DMS114 treated with DMSO at 0.1 percent for 48 hours (cell line): ENCODE measurements at regions not wholly inside any gene's neighbourhood (a gene's known extent, or its start where the extent isn't known, plus 50 kb on each side); places are given as distances from the start of the nearest gene placed in this dataset.
"Not testable (repeated sequence)": the region's sequence is repeated elsewhere in the genome, so short reads cannot be mapped to it uniquely, and the experiment has no call there.

Experiments used
- DNase-seq: peaks from one replicate; lab custom pipeline; 2025; ENCODE audit not compliant: unreplicated experiment; lab: John Stamatoyannopoulos, UW

- DNase-seq, result no peak
These were observed 1921.9 kb upstream of the LRRTM1 start for GRCh38 chr2:82226441-82226840.

- DNase-seq, result no peak
These were observed 1919.9 kb upstream of the LRRTM1 start for GRCh38 chr2:82224301-82224940.

- DNase-seq, result no peak
These were observed 1910.7 kb upstream of the LRRTM1 start for GRCh38 chr2:82215212-82215611.

- no peak for DNase-seq
These were observed 1894.9 kb upstream of the LRRTM1 start for GRCh38 chr2:82199493-82199852.

GRCh38 chr2:82198809-82199492, 1894.4 kb upstream of the LRRTM1 start:
- no peak for DNase-seq

GRCh38 chr2:82182270-82182669, 1877.7 kb upstream of the LRRTM1 start:
- DNase-seq, result no peak

GRCh38 chr2:82175210-82175609, 1870.7 kb upstream of the LRRTM1 start:
- DNase-seq, result not testable (repeated sequence)

- DNase-seq, result no peak
These were observed 1867.9 kb upstream of the LRRTM1 start for GRCh38 chr2:82172483-82172882.

- DNase-seq, result no peak
These were observed 1864.8 kb upstream of the LRRTM1 start for GRCh38 chr2:82169379-82169778.

GRCh38 chr2:82165377-82165776, 1860.8 kb upstream of the LRRTM1 start:
- DNase-seq, result no peak

- DNase-seq, result no peak
These were observed 1853.6 kb upstream of the LRRTM1 start for GRCh38 chr2:82158150-82158549.

- no peak for DNase-seq
These were observed 1850.9 kb upstream of the LRRTM1 start for GRCh38 chr2:82155469-82155868.

GRCh38 chr2:82143343-82143742, 1838.8 kb upstream of the LRRTM1 start:
- no peak for DNase-seq

GRCh38 chr2:82139979-82140611, 1835.5 kb upstream of the LRRTM1 start:
- no peak for DNase-seq

- DNase-seq, result no peak
These were observed 1832.9 kb upstream of the LRRTM1 start for GRCh38 chr2:82137441-82137840.

GRCh38 chr2:82128051-82128450, 1823.5 kb upstream of the LRRTM1 start:
- DNase-seq, result no peak

GRCh38 chr2:82124629-82125028, 1820.1 kb upstream of the LRRTM1 start:
- DNase-seq, result no peak

GRCh38 chr2:82120654-82121053, 1816.1 kb upstream of the LRRTM1 start:
- no peak for DNase-seq

- no peak for DNase-seq
These were observed 1815.6 kb upstream of the LRRTM1 start for GRCh38 chr2:82120115-82120514.

GRCh38 chr2:82109418-82109817, 1804.9 kb upstream of the LRRTM1 start:
- no peak for DNase-seq

- DNase-seq, result no peak
These were observed 1794.1 kb upstream of the LRRTM1 start for GRCh38 chr2:82098617-82099016.

- DNase-seq, result no peak
These were observed 1785.0 kb upstream of the LRRTM1 start for GRCh38 chr2:82089518-82089917.
